HepG2 (cell line): ENCODE measurements at regions not wholly inside any gene's neighbourhood (a gene's known extent, or its start where the extent isn't known, plus 50 kb on each side); places are given as distances from the start of the nearest gene placed in this dataset.

Experiments used
- ATAC-seq: fragments of 200-7000 bp; cut with Tn5 transposase; 3 replicates; pipeline ENCODE4 v1.9.1; 2020; ENCODE audit warnings: mild to moderate bottlenecking, moderate library complexity
- BruUV-seq: library from RNA; stranded (reverse); fragments of 400-500 nt; replicated peaks from 2 replicates; lab custom pipeline; 2021; lab: Mats Ljungman, UMichigan
- CTCF ChIA-PET: fragments of 300-600 bp; formaldehyde crosslinking; extraction: SDS; loops from one replicate; lab custom pipeline; 2021; ENCODE audit warnings: low total read pairs, inconsistent platforms, low intra/inter-chr PET ratio; lab: Yijun Ruan, JAX
- POLR2A ChIA-PET: fragments of 350-600 bp; sonication (Branson Sonifier 250); formaldehyde crosslinking; loops from one replicate; lab custom pipeline; 2020; ENCODE audit warnings: antibody characterized with exemption, inconsistent platforms; lab: Yijun Ruan, JAX
- DNase-seq: peaks from one replicate; pipeline ENCODE4 v3.0.0-alpha.2; 2015; ENCODE audit warnings: low spot score
- FAIRE-seq: peaks from 3 replicates; lab custom pipeline; 2011; peaks lifted over from hg19 to GRCh38; lab: Jason Lieb, UNC
- H2AFZ ChIP-seq: one replicate; pipeline ENCODE4 v1.6.1; 2011; ENCODE audit warnings: low read length, inconsistent platforms
- H3K27ac ChIP-seq: fragments of 300-600 bp; 3 replicates; pipeline ENCODE4 v1.8.0; 2011; ENCODE audit warnings: mixed run types, mild to moderate bottlenecking, mixed read lengths, low read length, inconsistent platforms; ENCODE audit not compliant: insufficient read depth; ENCODE audit errors: extremely low read length
- H3K27me3 ChIP-seq, 2 experiments: fragments of 200-600 bp in 1 of 2; 2 replicates in 1 of 2; 3 replicates in 1 of 2; pipeline versions ENCODE4 v1.6.0 to v1.8.0; 2011; ENCODE audit warnings: low read length in 2 of 2, mild to moderate bottlenecking in 2 of 2, moderate library complexity in 2 of 2, inconsistent platforms in 1 of 2; ENCODE audit not compliant: insufficient read depth in 2 of 2, control insufficient read depth in 1 of 2
- H3K36me3 ChIP-seq, 2 experiments: fragments of 200-600 bp in 1 of 2; replicated peaks in 1 of 2; 2 replicates in 1 of 2; 3 replicates in 1 of 2; pipeline versions ENCODE4 v1.5.1 to v1.8.0; 2011; ENCODE audit warnings: low read length in 2 of 2, inconsistent platforms in 1 of 2; ENCODE audit not compliant: insufficient read depth in 2 of 2, control insufficient read depth in 1 of 2
- H3K4me1 ChIP-seq: 2 replicates; pipeline ENCODE4 v1.5.1; 2012; ENCODE audit warnings: low read length, inconsistent platforms; ENCODE audit not compliant: insufficient read depth
- H3K4me2 ChIP-seq: 2 replicates; pipeline ENCODE4 v1.6.0; 2011; ENCODE audit warnings: low read depth, low read length, inconsistent platforms
- H3K4me3 ChIP-seq, 3 experiments: fragments of 200-600 bp in 1 of 3; sonication (generic), shearing (Covaris generic) in 1 of 3; replicated peaks in 1 of 3; 2 replicates each; pipeline ENCODE4 v1.5.1; 2011 to 2016; ENCODE audit warnings: low read length in 3 of 3, inconsistent platforms in 2 of 3, low read depth in 2 of 3, mild to moderate bottlenecking in 2 of 3, control low read depth in 1 of 3, mixed read lengths in 1 of 3; ENCODE audit not compliant: insufficient read depth in 1 of 3
- H3K79me2 ChIP-seq: one replicate; pipeline ENCODE4 v1.6.1; 2011; ENCODE audit warnings: low read length, inconsistent platforms; ENCODE audit not compliant: insufficient read depth
- H3K9ac ChIP-seq: 2 replicates; pipeline ENCODE4 v1.6.0; 2011; ENCODE audit warnings: mild to moderate bottlenecking, low read depth, low read length, inconsistent platforms; ENCODE audit not compliant: insufficient read depth
- H3K9me3 ChIP-seq: 2 replicates; pipeline ENCODE4 v1.5.1; 2012; ENCODE audit warnings: mild to moderate bottlenecking, low read length
- H4K20me1 ChIP-seq: 2 replicates; pipeline ENCODE4 v1.6.0; 2011; ENCODE audit warnings: inconsistent platforms, mild to moderate bottlenecking, low read length, moderate library complexity; ENCODE audit not compliant: insufficient read depth
- CEBPB ChIP-seq: IDR thresholded peaks from 2 replicates; pipeline ENCODE4 v1.6.1; 2011; ENCODE audit warnings: low read depth, low read length, improper control_type of control experiment, borderline replicate concordance
- CSRNP1 ChIP-seq: sonication (generic); formaldehyde crosslinking; IDR thresholded peaks from 2 replicates; pipeline ENCODE4 v1.8.1; 2023; ENCODE audit warnings: mild to moderate bottlenecking, missing genetic modification reagents
- HMG20B ChIP-seq: conservative IDR thresholded peaks from 2 replicates; pipeline ENCODE4 v1.6.1; 2016; ENCODE audit warnings: missing genetic modification reagents, missing compliant biosample characterization
- ISL2 ChIP-seq: sonication (generic); formaldehyde crosslinking; IDR thresholded peaks from 2 replicates; pipeline ENCODE4 v1.5.0; 2020; ENCODE audit warnings: missing genetic modification reagents
- KAT8 ChIP-seq: IDR thresholded peaks from 2 replicates; pipeline ENCODE4 v1.6.1; 2016; ENCODE audit warnings: missing genetic modification reagents, missing compliant biosample characterization
- PHF8 ChIP-seq: sonication (generic); formaldehyde crosslinking; IDR thresholded peaks from 2 replicates; pipeline ENCODE4 v1.5.0; 2020; ENCODE audit warnings: missing genetic modification reagents
- TERF1 ChIP-seq: sonication (generic); formaldehyde crosslinking; IDR thresholded peaks from 2 replicates; pipeline ENCODE4 v1.8.0; 2022; ENCODE audit warnings: mild to moderate bottlenecking, missing genetic modification reagents, moderate library complexity
- TMF1 ChIP-seq: sonication (generic); formaldehyde crosslinking; IDR thresholded peaks from 2 replicates; pipeline ENCODE4 v1.8.1; 2022; ENCODE audit warnings: low read depth, missing genetic modification reagents
- XRCC5 ChIP-seq: fragments of 200-400 bp; formaldehyde crosslinking; optimal IDR thresholded peaks from 2 replicates; pipeline ENCODE3; 2017; ENCODE audit warnings: mild to moderate bottlenecking, low read length
- YEATS4 ChIP-seq: sonication (generic); formaldehyde crosslinking; IDR thresholded peaks from 2 replicates; pipeline ENCODE4 v1.4.0; 2020; ENCODE audit warnings: missing genetic modification reagents, borderline replicate concordance
- ZFP1 ChIP-seq: IDR thresholded peaks from 2 replicates; pipeline ENCODE4 v1.6.1; 2016
- ZNF333 ChIP-seq: sonication (generic); formaldehyde crosslinking; IDR thresholded peaks from 2 replicates; pipeline ENCODE4 v1.4.0; 2020; ENCODE audit warnings: mild to moderate bottlenecking, missing genetic modification reagents, borderline replicate concordance
- ZNF776 ChIP-seq: sonication (generic); formaldehyde crosslinking; IDR thresholded peaks from 2 replicates; pipeline ENCODE4 v1.4.0; 2020; ENCODE audit warnings: mild to moderate bottlenecking, missing genetic modification reagents
- WGBS: methylation state at CpG from one replicate; pipeline ENCODE4 v1.1.6; 2017; ENCODE audit warnings: low lambda C conversion rate; 5-methylcytosine and 5-hydroxymethylcytosine counted together
- in situ Hi-C: cut with HindIII; loops from 2 replicates; pipeline ENCODE4 v1.10.0; 2017; ENCODE audit warnings: low pct_unique_long_range_greater_than_20kb; ENCODE audit not compliant: extremely low pct_ligation_motif_present
- intact Hi-C: fragments of 100-400 bp; cut with micrococcal nuclease; formaldehyde crosslinking; loops from one replicate; pipeline ENCODE4 v1.10.0; 2022; ENCODE audit not compliant: unreplicated experiment
- TF ChIP-seq, protein P1 (sequence below): sonication (generic); formaldehyde crosslinking; IDR thresholded peaks from 2 replicates; pipeline ENCODE4 v1.9.0; 2021; ENCODE audit warnings: missing genetic modification reagents, borderline replicate concordance

DNA sequence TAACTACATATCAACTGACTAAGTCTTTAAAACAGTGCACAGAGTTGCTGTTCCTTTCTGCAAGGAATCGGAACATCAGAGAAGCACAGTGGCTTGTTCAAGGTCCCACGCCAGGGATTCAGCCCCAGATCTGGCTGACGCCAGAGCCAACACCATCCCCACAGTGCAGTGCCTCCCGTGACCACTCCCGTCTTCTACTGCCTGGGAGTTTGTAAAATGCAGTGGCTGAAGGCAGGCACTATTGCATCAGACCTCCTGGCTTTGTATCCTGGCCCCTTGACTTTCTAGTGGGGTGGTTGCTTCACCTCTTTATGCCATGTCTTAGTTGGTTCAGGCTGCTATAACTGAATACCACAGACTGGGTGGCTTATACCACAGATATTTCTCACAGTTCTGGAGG, 131.0 kb downstream of the NSG2 start:
- CTCF ChIA-PET: no interaction called here
- FAIRE-seq (no peak), DNase-seq (no peak), ATAC-seq (no peak)
- Histone ChIP-seq H3K79me2 (no peaks in the 10 kb centered on the region), H3K4me1 (no peaks in the 10 kb centered on the region), H3K4me2 (no peak overlapping the region), H3K9me3 (no peaks in the 10 kb centered on the region), H3K27ac (no peak overlapping the region), H4K20me1 (no peaks in the 10 kb centered on the region), H2AFZ (no peak overlapping the region), H3K36me3 (no peaks in the 10 kb centered on the region), H3K9ac (no peak overlapping the region), H3K27me3 (peaks cover 0 to 1% of the 10 kb centered on the region in 2 experiments; a peak in 2 of 5 replicates), H3K4me3 (no peak overlapping the region)
- in situ Hi-C loops (no loop called here), intact Hi-C loops (no loop called here)
- TF ChIP-seq CSRNP1 (CRISPR knock-in tag): no peak
- peak; percentile 34; the same call in 1 of the 2 replicates for TF ChIP-seq CEBPB
- BruUV-seq: no TSS peak
- WGBS: 33% methylated on average over 5 of the region's 5 CpGs
- POLR2A ChIA-PET: no interaction called here

GRCh38 chr5:174177531-174177930, 132.0 kb downstream of the NSG2 start:
- H4K20me1 ChIP-seq: no peaks in the 10 kb centered on the region
- CTCF ChIA-PET: no interaction called here
- no peak for TF ChIP-seq YEATS4
- TF ChIP-seq ZNF776 (CRISPR knock-in tag): no peak
- no peak for TF ChIP-seq KAT8 (CRISPR knock-in tag)
- no peak for TF ChIP-seq ISL2 (CRISPR knock-in tag)
- no peak for TF ChIP-seq PHF8 (CRISPR knock-in tag)
- TF ChIP-seq ZNF333 (CRISPR knock-in tag): no peak
- TF ChIP-seq, protein P1, sequence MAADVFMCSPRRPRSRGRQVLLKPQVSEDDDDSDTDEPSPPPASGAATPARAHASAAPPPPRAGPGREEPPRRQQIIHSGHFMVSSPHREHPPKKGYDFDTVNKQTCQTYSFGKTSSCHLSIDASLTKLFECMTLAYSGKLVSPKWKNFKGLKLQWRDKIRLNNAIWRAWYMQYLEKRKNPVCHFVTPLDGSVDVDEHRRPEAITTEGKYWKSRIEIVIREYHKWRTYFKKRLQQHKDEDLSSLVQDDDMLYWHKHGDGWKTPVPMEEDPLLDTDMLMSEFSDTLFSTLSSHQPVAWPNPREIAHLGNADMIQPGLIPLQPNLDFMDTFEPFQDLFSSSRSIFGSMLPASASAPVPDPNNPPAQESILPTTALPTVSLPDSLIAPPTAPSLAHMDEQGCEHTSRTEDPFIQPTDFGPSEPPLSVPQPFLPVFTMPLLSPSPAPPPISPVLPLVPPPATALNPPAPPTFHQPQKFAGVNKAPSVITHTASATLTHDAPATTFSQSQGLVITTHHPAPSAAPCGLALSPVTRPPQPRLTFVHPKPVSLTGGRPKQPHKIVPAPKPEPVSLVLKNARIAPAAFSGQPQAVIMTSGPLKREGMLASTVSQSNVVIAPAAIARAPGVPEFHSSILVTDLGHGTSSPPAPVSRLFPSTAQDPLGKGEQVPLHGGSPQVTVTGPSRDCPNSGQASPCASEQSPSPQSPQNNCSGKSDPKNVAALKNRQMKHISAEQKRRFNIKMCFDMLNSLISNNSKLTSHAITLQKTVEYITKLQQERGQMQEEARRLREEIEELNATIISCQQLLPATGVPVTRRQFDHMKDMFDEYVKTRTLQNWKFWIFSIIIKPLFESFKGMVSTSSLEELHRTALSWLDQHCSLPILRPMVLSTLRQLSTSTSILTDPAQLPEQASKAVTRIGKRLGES (CRISPR knock-in tag): no peak
- no peak for TF ChIP-seq XRCC5
- TF ChIP-seq TMF1 (CRISPR knock-in tag): no peak
- TF ChIP-seq HMG20B (CRISPR knock-in tag): no peak
- no peak for TF ChIP-seq TERF1
- no peak for TF ChIP-seq ZFP1 (CRISPR knock-in tag)

More at GRCh38 chr5:174177531-174177930, 132.0 kb downstream of the NSG2 start:
- no peak overlapping the region for H3K9ac ChIP-seq
- no peak overlapping the region for H3K4me2 ChIP-seq
- in situ Hi-C loops: no loop called here
- H2AFZ ChIP-seq: no peak overlapping the region
- peaks cover 0 to 1% of the 10 kb centered on the region in 2 experiments; a peak in 2 of 5 replicates for H3K27me3 ChIP-seq
- no peak for ATAC-seq
- no peaks in the 10 kb centered on the region for H3K4me1 ChIP-seq
- H3K36me3 ChIP-seq: no peaks in the 10 kb centered on the region
- no peaks in the 10 kb centered on the region for H3K79me2 ChIP-seq
- no TSS peak for BruUV-seq
- no peak for DNase-seq
- intact Hi-C loops: no loop called here
- no peaks in the 10 kb centered on the region for H3K9me3 ChIP-seq
- no peak overlapping the region for H3K27ac ChIP-seq
- FAIRE-seq: no peak
- POLR2A ChIA-PET: no interaction called here
- no peak overlapping the region for H3K4me3 ChIP-seq
- 27% methylated on average over 5 of the region's 6 CpGs for WGBS
